GM19239 (cell line): ENCODE measurements at regions not wholly inside any gene's neighbourhood (a gene's known extent, or its start where the extent isn't known, plus 50 kb on each side); places are given as distances from the start of the nearest gene placed in this dataset.

Experiments
- DNase-seq: peaks from one replicate; pipeline ENCODE4 v3.0.0; 2011; ENCODE audit warnings: low spot score; ENCODE audit not compliant: insufficient read length
- FAIRE-seq: peaks from 2 replicates; lab custom pipeline; 2011; peaks lifted over from hg19 to GRCh38; lab: Jason Lieb, UNC

GRCh38 chr10:125468278-125468677 lies 214.7 kb downstream of the TEX36 start:
- FAIRE-seq (no peak), DNase-seq (no peak)

- DNase-seq, result no peak
- no peak for FAIRE-seq
These were observed 216.3 kb downstream of the TEX36 start for GRCh38 chr10:125466685-125467084.

- DNase-seq (no peak), FAIRE-seq (no peak)
These were observed 220.1 kb downstream of the TEX36 start for GRCh38 chr10:125462845-125463244.

GRCh38 chr10:125460326-125460725 lies 222.6 kb downstream of the TEX36 start:
- no peak for FAIRE-seq
- no peak for DNase-seq

GRCh38 chr10:125457406-125457805 lies 225.6 kb downstream of the TEX36 start:
- DNase-seq (no peak), FAIRE-seq (no peak)

- FAIRE-seq, result no peak
- no peak for DNase-seq
These were observed 227.1 kb downstream of the TEX36 start for GRCh38 chr10:125455855-125456254.

GRCh38 chr10:125455431-125455830 lies 227.5 kb downstream of the TEX36 start:
- no peak for FAIRE-seq

GRCh38 chr10:125451319-125451718 lies 231.6 kb downstream of the TEX36 start:
- no peak for DNase-seq
- FAIRE-seq, result no peak

More at GRCh38 chr10:125455431-125455830, 227.5 kb downstream of the TEX36 start:
- DNase-seq, result no peak

GRCh38 chr10:125450218-125450617 lies 232.7 kb downstream of the TEX36 start:
- DNase-seq (no peak), FAIRE-seq (no peak)

GRCh38 chr10:125449571-125449970 lies 233.4 kb downstream of the TEX36 start:
- DNase-seq (no peak), FAIRE-seq (no peak)

- FAIRE-seq (no peak), DNase-seq (no peak)
These were observed 234.4 kb downstream of the TEX36 start for GRCh38 chr10:125448596-125448995.

- FAIRE-seq, result no peak
- no peak for DNase-seq
These were observed 238.2 kb downstream of the TEX36 start for GRCh38 chr10:125444790-125445189.

- FAIRE-seq, result no peak
These were observed 240.0 kb downstream of the TEX36 start for GRCh38 chr10:125442856-125443540.

GRCh38 chr10:125441151-125441550 lies 241.8 kb downstream of the TEX36 start:
- DNase-seq (no peak), FAIRE-seq (no peak)

More at GRCh38 chr10:125442856-125443540, 240.0 kb downstream of the TEX36 start:
- DNase-seq, result no peak

- no peak for FAIRE-seq
- no peak for DNase-seq
These were observed 251.8 kb downstream of the TEX36 start for GRCh38 chr10:125431149-125431548.

GRCh38 chr10:125428054-125428453 lies 254.9 kb downstream of the TEX36 start:
- DNase-seq, result no peak
- no peak for FAIRE-seq

- DNase-seq (no peak), FAIRE-seq (no peak)
These were observed 258.6 kb downstream of the TEX36 start for GRCh38 chr10:125424191-125424847.

- no peak for FAIRE-seq
- no peak for DNase-seq
These were observed 259.4 kb downstream of the TEX36 start for GRCh38 chr10:125423569-125423968.

- no peak for FAIRE-seq
- no peak for DNase-seq
These were observed 259.5 kb upstream of the CTBP2 start for GRCh38 chr10:125419831-125420230.

- DNase-seq, result no peak
- FAIRE-seq, result no peak
These were observed 258.8 kb upstream of the CTBP2 start for GRCh38 chr10:125419146-125419545.

GRCh38 chr10:125417605-125418004 lies 257.2 kb upstream of the CTBP2 start:
- DNase-seq, result no peak
- no peak for FAIRE-seq

- no peak for FAIRE-seq
These were observed 255.6 kb upstream of the CTBP2 start for GRCh38 chr10:125415964-125416363.

More at GRCh38 chr10:125415964-125416363, 255.6 kb upstream of the CTBP2 start:
- no peak for DNase-seq
